Fibroblast of the aortic adventitia (primary cell): ENCODE measurements at regions not wholly inside any gene's neighbourhood (a gene's known extent, or its start where the extent isn't known, plus 50 kb on each side); places are given as distances from the start of the nearest gene placed in this dataset.

Experiments used
- DNase-seq: peaks from one replicate; pipeline ENCODE4 v3.0.0-alpha.2; 2010; ENCODE audit warnings: low read depth
- H3K4me3 ChIP-seq: 2 replicates; pipeline ENCODE4 v1.5.1; 2011; ENCODE audit warnings: low read depth, mild to moderate bottlenecking, control low read depth, low read length, moderate library complexity
- TF ChIP-seq, protein P1 (sequence below): IDR thresholded peaks from 2 replicates; pipeline ENCODE4 v1.5.1; 2011; ENCODE audit warnings: mild to moderate bottlenecking, low read length, control low read depth, inconsistent platforms; ENCODE audit not compliant: insufficient read depth

DNA sequence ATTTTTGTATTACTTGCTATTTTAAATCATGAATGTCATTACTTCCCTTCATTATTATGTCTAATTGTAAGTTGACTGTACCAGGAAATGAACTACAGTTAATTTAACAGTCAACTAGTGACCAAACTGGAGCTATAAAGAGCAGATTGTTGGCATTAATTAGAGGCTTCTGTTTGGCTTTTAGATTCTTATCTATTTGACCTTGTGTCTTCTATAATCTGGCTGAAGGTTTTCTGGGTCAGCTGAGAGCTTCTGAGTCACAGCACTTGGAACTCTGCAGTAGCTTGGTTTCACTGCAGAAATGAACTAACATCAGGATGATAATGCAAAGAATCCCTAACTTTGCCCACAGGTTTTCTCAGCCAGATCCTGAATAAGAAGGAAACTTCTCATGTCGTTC, 169.2 kb upstream of the LEF1 start:
- no peak overlapping the region for H3K4me3 ChIP-seq
- TF ChIP-seq, protein P1, sequence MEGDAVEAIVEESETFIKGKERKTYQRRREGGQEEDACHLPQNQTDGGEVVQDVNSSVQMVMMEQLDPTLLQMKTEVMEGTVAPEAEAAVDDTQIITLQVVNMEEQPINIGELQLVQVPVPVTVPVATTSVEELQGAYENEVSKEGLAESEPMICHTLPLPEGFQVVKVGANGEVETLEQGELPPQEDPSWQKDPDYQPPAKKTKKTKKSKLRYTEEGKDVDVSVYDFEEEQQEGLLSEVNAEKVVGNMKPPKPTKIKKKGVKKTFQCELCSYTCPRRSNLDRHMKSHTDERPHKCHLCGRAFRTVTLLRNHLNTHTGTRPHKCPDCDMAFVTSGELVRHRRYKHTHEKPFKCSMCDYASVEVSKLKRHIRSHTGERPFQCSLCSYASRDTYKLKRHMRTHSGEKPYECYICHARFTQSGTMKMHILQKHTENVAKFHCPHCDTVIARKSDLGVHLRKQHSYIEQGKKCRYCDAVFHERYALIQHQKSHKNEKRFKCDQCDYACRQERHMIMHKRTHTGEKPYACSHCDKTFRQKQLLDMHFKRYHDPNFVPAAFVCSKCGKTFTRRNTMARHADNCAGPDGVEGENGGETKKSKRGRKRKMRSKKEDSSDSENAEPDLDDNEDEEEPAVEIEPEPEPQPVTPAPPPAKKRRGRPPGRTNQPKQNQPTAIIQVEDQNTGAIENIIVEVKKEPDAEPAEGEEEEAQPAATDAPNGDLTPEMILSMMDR = no peak
- DNase-seq = peak; percentile 2

DNA sequence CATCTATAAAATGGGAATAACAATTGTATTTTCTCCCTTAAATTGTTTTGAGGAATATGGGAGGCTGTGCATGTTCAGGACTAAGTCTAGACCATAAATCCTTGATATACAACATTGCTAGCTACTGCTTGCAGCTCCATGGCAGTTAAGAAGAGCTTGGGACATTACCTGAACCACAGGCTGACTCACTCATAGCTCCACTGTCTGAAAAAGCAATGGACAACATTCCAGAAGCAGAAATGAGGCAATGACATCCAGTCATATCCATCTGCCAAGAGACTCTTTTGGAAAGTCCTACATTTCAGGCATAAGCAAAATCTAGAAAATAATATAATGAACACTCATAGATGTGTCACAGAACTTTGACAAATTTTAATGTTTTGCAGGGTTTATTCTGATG, 167.3 kb upstream of the LEF1 start:
- no peak for DNase-seq
- TF ChIP-seq, protein P1 = no peak
- H3K4me3 ChIP-seq = no peak overlapping the region

DNA sequence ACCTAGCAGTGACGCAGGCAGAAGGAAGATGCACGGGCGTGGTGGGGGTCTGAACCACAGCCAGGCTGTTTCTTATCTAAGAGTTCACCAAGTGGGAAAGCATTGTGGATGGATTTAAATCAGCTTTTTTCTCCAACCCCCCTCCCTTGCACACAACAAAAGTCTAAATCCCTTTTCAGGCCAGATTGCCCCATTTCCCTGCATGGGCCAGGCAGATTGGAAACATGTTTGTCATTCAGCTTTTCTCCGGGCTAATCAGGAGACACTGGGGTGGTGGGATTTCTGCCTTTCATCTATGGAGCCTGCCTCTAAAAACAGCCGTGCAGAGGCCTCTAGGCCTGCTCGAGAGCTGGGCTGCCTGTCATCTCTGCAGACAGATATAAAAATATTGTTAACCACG, 166.3 kb upstream of the LEF1 start:
- TF ChIP-seq, protein P1 = no peak
- DNase-seq = no peak
- no peak overlapping the region for H3K4me3 ChIP-seq

DNA sequence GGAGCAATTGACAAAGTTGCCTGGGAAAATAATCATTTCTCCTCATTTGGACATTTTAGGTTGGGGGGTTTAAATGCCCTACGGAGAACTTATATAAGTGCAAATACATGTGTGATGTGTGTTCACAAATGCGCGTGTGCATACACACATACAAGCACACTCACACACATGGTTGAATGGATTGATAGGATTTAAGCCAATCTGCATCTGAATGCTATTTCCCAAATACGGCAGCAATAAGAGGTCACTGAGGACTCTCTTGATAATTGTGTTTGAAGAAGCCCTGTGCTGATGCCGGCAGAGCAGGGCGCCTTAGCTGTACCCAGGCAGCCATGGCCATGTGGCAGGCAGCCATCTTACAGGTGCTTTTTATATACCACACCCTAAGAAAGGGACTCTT, 165.3 kb upstream of the LEF1 start:
- TF ChIP-seq, protein P1 = no peak
- H3K4me3 ChIP-seq = no peak overlapping the region
- no peak for DNase-seq

DNA sequence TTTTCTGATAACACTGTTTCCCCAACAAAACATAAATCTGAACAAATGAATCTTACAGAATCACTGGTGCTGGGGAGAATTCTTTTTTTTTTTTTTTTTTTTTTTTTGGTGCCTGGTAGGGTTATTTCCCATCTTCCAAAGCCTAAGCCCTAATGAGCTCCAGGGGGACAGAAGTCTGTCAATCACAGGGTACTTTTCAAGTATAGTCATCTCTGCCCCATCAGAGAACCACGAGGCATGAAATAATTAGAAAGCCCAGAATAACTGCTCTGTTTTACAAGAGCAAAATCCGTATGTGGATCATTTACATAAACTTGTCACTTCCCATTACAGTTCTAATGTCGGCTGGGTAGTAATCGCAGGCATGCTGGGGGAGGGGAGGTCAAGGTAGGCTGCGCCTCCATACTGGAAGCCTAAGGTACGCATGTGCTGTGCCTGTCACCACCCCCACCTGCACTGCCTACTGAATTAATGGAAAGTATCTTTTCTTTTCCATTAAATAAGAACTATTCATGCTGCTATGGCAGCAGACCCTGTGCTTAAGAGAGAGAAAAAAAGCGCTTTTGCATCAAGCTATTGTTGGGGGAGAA, 164.7 kb upstream of the LEF1 start:
- TF ChIP-seq, protein P1 = no peak
- H3K4me3 ChIP-seq = no peak overlapping the region
- no peak for DNase-seq

DNA sequence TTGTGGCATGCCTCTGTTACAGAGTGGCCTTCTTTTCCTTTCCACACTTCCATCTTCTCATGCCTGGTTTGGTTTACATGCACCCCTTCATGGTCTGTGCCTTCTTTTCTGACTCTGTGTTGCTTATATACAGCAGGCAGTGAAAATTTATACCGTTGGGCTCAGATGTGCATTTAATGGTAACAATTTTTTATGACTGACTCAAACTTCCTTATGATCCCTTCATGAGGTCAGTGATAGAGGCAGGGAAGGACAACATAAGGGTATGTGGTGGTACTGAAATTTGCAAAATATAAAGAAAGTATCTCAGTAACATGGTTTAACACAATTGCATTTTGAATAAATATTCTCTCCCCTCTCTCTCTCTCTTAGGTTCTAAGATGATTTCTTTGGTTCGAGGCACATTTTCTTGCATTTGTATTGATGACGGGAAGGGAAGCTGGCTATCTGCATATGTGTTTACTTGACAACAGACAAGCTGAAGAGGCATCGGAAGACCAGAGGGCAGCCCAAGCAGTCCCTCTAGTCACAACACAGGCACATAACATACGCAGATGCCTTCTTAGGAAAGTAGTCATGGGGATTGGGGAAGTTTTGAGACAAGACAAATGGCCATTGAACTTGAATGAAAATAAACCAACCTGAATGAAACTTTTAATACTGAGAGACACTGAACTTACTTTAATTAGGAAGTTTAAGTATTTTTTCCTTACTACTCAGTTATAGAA, 163.3 kb upstream of the LEF1 start:
- TF ChIP-seq, protein P1 = no peak
- DNase-seq = no peak
- no peak overlapping the region for H3K4me3 ChIP-seq
